HCT116 (cell line): ENCODE measurements at regions not wholly inside any gene's neighbourhood (a gene's known extent, or its start where the extent isn't known, plus 50 kb on each side); places are given as distances from the start of the nearest gene placed in this dataset.

ENCODE experiments used
- ATAC-seq: fragments of 200-7000 bp; cut with Tn5 transposase; 2 replicates; pipeline ENCODE4 v1.9.1; 2020; ENCODE audit warnings: mild to moderate bottlenecking, moderate library complexity
- BruUV-seq: library from RNA; stranded (reverse); fragments of 400-500 nt; replicated peaks from 2 replicates; lab custom pipeline; 2021; lab: Mats Ljungman, UMichigan
- CTCF ChIA-PET: fragments of 300-600 bp; sonication (Branson Sonifier 250); formaldehyde crosslinking; loops from one replicate; lab custom pipeline; 2021; ENCODE audit warnings: antibody characterized with exemption; lab: Charles Lee
- POLR2A ChIA-PET: fragments of 300-600, 350-600 bp; sonication (Branson Sonifier 250); formaldehyde crosslinking; loops from one replicate; lab custom pipeline; 2021; ENCODE audit warnings: antibody characterized with exemption; lab: Charles Lee
- RAD21 ChIA-PET, 2 experiments: fragments of 300-600 bp; sonication (Branson Sonifier 250); formaldehyde crosslinking; loops; one replicate each; lab custom pipeline; 2023; ENCODE audit warnings: low total read pairs in 2 of 2; ENCODE audit not compliant: uncharacterized antibody in 2 of 2, unreplicated experiment in 2 of 2, low non-redundant PET in 1 of 2; lab: Charles Lee
- DNase-seq: peaks from one replicate; pipeline ENCODE4 v3.0.0-alpha.2; 2010; ENCODE audit warnings: low read depth, low spot score
- H2AFZ ChIP-seq: fragments of 200-600 bp; shearing (Covaris generic), sonication (generic); 2 replicates; pipeline ENCODE4 v1.6.1; 2017; ENCODE audit warnings: low read depth, mixed run types, mixed read lengths, antibody characterized with exemption, low read length; ENCODE audit not compliant: poor library complexity, severe bottlenecking
- H3K27ac ChIP-seq: 2 replicates; pipeline ENCODE4 v1.5.1; 2012; ENCODE audit warnings: low read depth, low read length
- H3K27me3 ChIP-seq: fragments of 200-600 bp; sonication (generic); 2 replicates; pipeline ENCODE4 v1.6.1; 2016; ENCODE audit warnings: mixed run types, low read length, mixed read lengths; ENCODE audit not compliant: insufficient read depth
- H3K36me3 ChIP-seq, 2 experiments: fragments of 200-500 bp in 1 of 2; fragments of 200-600 bp in 1 of 2; sonication (Bioruptor generic) in 1 of 2; sonication (generic) in 1 of 2; 2 replicates each; pipeline versions ENCODE4 v1.5.1 to v1.6.1; 2014 to 2016; ENCODE audit warnings: low read length in 2 of 2, inconsistent platforms in 1 of 2, mixed read lengths in 1 of 2, mixed run types in 1 of 2; ENCODE audit not compliant: insufficient read depth in 2 of 2, control insufficient read depth in 1 of 2
- H3K4me1 ChIP-seq, 2 experiments: fragments of 200-600 bp in 1 of 2; sonication (generic) in 1 of 2; 2 replicates each; pipeline versions ENCODE4 v1.5.1 to v1.6.1; 2012 to 2017; ENCODE audit warnings: low read length in 2 of 2, inconsistent platforms in 1 of 2, mild to moderate bottlenecking in 1 of 2, mixed read lengths in 1 of 2, mixed run types in 1 of 2, moderate library complexity in 1 of 2; ENCODE audit not compliant: insufficient read depth in 2 of 2, control insufficient read depth in 1 of 2
- H3K4me2 ChIP-seq: fragments of 200-600 bp; sonication (generic); 2 replicates; pipeline ENCODE4 v1.6.1; 2017; ENCODE audit warnings: mixed run types, low read length, mixed read lengths
- H3K4me3 ChIP-seq, 2 experiments: fragments of 200-600 bp in 1 of 2; sonication (generic) in 1 of 2; replicated peaks in 1 of 2; 2 replicates each; pipeline ENCODE4 v1.5.1; 2011 to 2016; ENCODE audit warnings: low read length in 2 of 2, control low read depth in 1 of 2, low read depth in 1 of 2, mild to moderate bottlenecking in 1 of 2, mixed read lengths in 1 of 2, mixed run types in 1 of 2
- H3K79me2 ChIP-seq: fragments of 200-600 bp; sonication (generic); 2 replicates; pipeline ENCODE4 v1.6.1; 2017; ENCODE audit warnings: mild to moderate bottlenecking, mixed run types, low read length, moderate library complexity, mixed read lengths; ENCODE audit not compliant: insufficient read depth
- H3K9ac ChIP-seq: fragments of 200-600 bp; sonication (generic); 2 replicates; pipeline ENCODE4 v1.6.1; 2016; ENCODE audit warnings: low read length, mixed read lengths
- H3K9me2 ChIP-seq: fragments of 200-600 bp; sonication (generic), shearing (Covaris generic); 2 replicates; pipeline ENCODE4 v1.6.1; 2017; ENCODE audit warnings: mixed run types, mild to moderate bottlenecking, moderate library complexity; ENCODE audit not compliant: insufficient read depth
- H3K9me3 ChIP-seq, 2 experiments: fragments of 200-500 bp in 1 of 2; fragments of 200-600 bp in 1 of 2; sonication (Bioruptor generic) in 1 of 2; sonication (generic) in 1 of 2; 2 replicates each; pipeline ENCODE4 v1.6.1; 2014 to 2017; ENCODE audit warnings: low read length in 2 of 2, mixed read lengths in 2 of 2, inconsistent platforms in 1 of 2, low read depth in 1 of 2, mild to moderate bottlenecking in 1 of 2, mixed run types in 1 of 2, moderate library complexity in 1 of 2; ENCODE audit not compliant: control insufficient read depth in 1 of 2, insufficient read depth in 1 of 2
- H4K20me1 ChIP-seq: fragments of 200-600 bp; sonication (generic), shearing (Covaris generic); 2 replicates; pipeline ENCODE4 v1.6.1; 2017; ENCODE audit warnings: mixed run types, mild to moderate bottlenecking, moderate library complexity; ENCODE audit not compliant: insufficient read depth
- CBX3 ChIP-seq: IDR thresholded peaks from 2 replicates; pipeline ENCODE4 v1.6.1; 2012; ENCODE audit warnings: low read depth
- CEBPB ChIP-seq: IDR thresholded peaks from 2 replicates; pipeline ENCODE4 v1.6.1; 2012; ENCODE audit warnings: low read depth
- CTCF ChIP-seq, 3 experiments: fragments of 200-600 bp in 1 of 3; sonication (generic) in 1 of 3; IDR thresholded peaks in 2 of 3; conservative IDR thresholded peaks in 1 of 3; 2 replicates each; pipeline ENCODE4 v1.5.1; 2012 to 2017; ENCODE audit warnings: low read depth in 2 of 3, low read length in 2 of 3, antibody characterized with exemption in 1 of 3, borderline replicate concordance in 1 of 3, control low read depth in 1 of 3, mild to moderate bottlenecking in 1 of 3, mixed read lengths in 1 of 3, mixed run types in 1 of 3, moderate library complexity in 1 of 3; ENCODE audit not compliant: insufficient read depth in 1 of 3
- EGR1 ChIP-seq: IDR thresholded peaks from 2 replicates; pipeline ENCODE4 v1.6.1; 2012; ENCODE audit warnings: low read depth
- EZH2 ChIP-seq: fragments of 200-600 bp; sonication (generic); IDR thresholded peaks from 2 replicates; pipeline ENCODE4 v1.6.1; 2017; ENCODE audit warnings: antibody characterized with exemption, mixed run types
- EZH2phosphoT487 ChIP-seq: fragments of 200-600 bp; IDR thresholded peaks from 2 replicates; pipeline ENCODE4 v1.6.1; 2018; ENCODE audit warnings: antibody characterized with exemption, borderline replicate concordance
- FOSL1 ChIP-seq: IDR thresholded peaks from 2 replicates; pipeline ENCODE4 v1.6.1; 2012; ENCODE audit warnings: low read depth
- JUND ChIP-seq: IDR thresholded peaks from 2 replicates; pipeline ENCODE4 v1.6.1; 2012
- MAX ChIP-seq: IDR thresholded peaks from 2 replicates; pipeline ENCODE4 v1.6.1; 2012
- POLR2AphosphoS5 ChIP-seq: IDR thresholded peaks from 2 replicates; pipeline ENCODE4 v1.6.1; 2011; ENCODE audit warnings: mild to moderate bottlenecking, low read depth, low read length, moderate library complexity
- SP1 ChIP-seq: IDR thresholded peaks from 2 replicates; pipeline ENCODE4 v1.6.1; 2012; ENCODE audit warnings: low read depth
- TCF7L2 ChIP-seq: IDR thresholded peaks from 2 replicates; pipeline ENCODE4 v1.7.0; 2011; ENCODE audit warnings: borderline replicate concordance, inconsistent platforms; ENCODE audit not compliant: insufficient read depth, insufficient read length; ENCODE audit errors: extremely low read depth
- YY1 ChIP-seq: IDR thresholded peaks from 2 replicates; pipeline ENCODE4 v1.6.1; 2011; ENCODE audit warnings: low read length, low read depth, moderate library complexity, mild to moderate bottlenecking; ENCODE audit not compliant: insufficient replicate concordance; ENCODE audit errors: extremely low read depth
- ZBTB33 ChIP-seq: IDR thresholded peaks from 2 replicates; pipeline ENCODE4 v1.6.1; 2011; ENCODE audit warnings: mild to moderate bottlenecking, low read length, moderate library complexity; ENCODE audit not compliant: insufficient replicate concordance; ENCODE audit errors: extremely low read depth
- ZNF274 ChIP-seq: fragments of 200-500 bp; sonication (Bioruptor generic); IDR thresholded peaks from 2 replicates; pipeline ENCODE4 v1.6.1; 2014; ENCODE audit warnings: mild to moderate bottlenecking, low read depth, low read length, inconsistent platforms
- intact Hi-C: fragments of 100-400 bp; cut with micrococcal nuclease; formaldehyde crosslinking; loops from 2 replicates; pipeline ENCODE4 v1.10.0; 2022
- TF ChIP-seq, protein P1 (sequence below): IDR thresholded peaks from 2 replicates; pipeline ENCODE4 v1.6.1; 2012; ENCODE audit warnings: low read depth

DNA sequence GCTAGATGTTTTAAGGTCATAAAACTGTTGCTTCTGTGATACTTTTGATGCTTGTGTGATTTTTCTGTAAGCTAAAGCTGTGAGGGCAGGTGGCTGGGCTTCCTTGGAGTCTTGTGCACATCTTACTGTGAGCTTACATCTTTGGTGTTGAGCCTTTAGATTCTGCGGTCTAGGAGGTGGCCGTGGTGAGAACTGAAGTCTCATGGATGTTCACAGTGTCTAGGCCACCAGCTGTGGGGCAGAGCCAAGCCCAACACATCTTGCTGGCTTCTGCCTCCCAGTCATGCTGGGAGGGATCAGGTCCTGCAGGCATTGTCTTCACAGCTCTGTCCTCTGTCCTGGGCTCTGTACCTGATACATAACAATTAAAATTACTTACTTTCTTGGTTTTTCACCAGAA is 219.7 kb upstream of the HS6ST1 start:
- RAD21 ChIA-PET: no interaction called here
- no peaks in the 10 kb centered on the region for H3K27me3 ChIP-seq
- peaks cover 20 to 44% of the 10 kb centered on the region in 2 experiments; a peak in 3 of 4 replicates for H3K4me1 ChIP-seq
- H3K9ac ChIP-seq: no peak overlapping the region
- H3K9me2 ChIP-seq: no peaks in the 10 kb centered on the region; the same call in 1 of the 2 replicates
- TF ChIP-seq CTCF (IDR thresholded peaks at IDR 0.05 in 2 of 3, conservative IDR thresholded peaks at IDR 0.05 in 1 of 3; ENCODE audit: borderline replicate concordance in 1 of 3, insufficient read depth in 1 of 3, low read depth in 2 of 3, low read length in 2 of 3) (no peak), CBX3 (no peak), ZBTB33 (no peak), JUND (no peak), TCF7L2 (no peak), POLR2AphosphoS5 (no peak), CEBPB (no peak), EGR1 (no peak), YY1 (no peak), SP1 (no peak), MAX (no peak), EZH2phosphoT487 (no peak), EZH2 (no peak), FOSL1 (no peak), ZNF274 (no peak)
- TF ChIP-seq, protein P1, sequence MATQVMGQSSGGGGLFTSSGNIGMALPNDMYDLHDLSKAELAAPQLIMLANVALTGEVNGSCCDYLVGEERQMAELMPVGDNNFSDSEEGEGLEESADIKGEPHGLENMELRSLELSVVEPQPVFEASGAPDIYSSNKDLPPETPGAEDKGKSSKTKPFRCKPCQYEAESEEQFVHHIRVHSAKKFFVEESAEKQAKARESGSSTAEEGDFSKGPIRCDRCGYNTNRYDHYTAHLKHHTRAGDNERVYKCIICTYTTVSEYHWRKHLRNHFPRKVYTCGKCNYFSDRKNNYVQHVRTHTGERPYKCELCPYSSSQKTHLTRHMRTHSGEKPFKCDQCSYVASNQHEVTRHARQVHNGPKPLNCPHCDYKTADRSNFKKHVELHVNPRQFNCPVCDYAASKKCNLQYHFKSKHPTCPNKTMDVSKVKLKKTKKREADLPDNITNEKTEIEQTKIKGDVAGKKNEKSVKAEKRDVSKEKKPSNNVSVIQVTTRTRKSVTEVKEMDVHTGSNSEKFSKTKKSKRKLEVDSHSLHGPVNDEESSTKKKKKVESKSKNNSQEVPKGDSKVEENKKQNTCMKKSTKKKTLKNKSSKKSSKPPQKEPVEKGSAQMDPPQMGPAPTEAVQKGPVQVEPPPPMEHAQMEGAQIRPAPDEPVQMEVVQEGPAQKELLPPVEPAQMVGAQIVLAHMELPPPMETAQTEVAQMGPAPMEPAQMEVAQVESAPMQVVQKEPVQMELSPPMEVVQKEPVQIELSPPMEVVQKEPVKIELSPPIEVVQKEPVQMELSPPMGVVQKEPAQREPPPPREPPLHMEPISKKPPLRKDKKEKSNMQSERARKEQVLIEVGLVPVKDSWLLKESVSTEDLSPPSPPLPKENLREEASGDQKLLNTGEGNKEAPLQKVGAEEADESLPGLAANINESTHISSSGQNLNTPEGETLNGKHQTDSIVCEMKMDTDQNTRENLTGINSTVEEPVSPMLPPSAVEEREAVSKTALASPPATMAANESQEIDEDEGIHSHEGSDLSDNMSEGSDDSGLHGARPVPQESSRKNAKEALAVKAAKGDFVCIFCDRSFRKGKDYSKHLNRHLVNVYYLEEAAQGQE: no peak
- DNase-seq: no peak
- intact Hi-C loops: no loop called here
- no peak overlapping the region for H3K4me2 ChIP-seq
- BruUV-seq: no TSS peak
- H3K4me3 ChIP-seq: no peak overlapping the region
- H3K9me3 ChIP-seq: no peaks in the 10 kb centered on the region
- no peak overlapping the region for H2AFZ ChIP-seq
- CTCF ChIA-PET: no interaction called here
- H3K27ac ChIP-seq: no peak overlapping the region
- POLR2A ChIA-PET: interaction anchor here (0.6 kb wide), 1 partner anchor 339 kb away, joined by 3 read pairs; no protein-coding TSS in a partner anchor
- ATAC-seq: no peak
- no peaks in the 10 kb centered on the region for H3K79me2 ChIP-seq
- no peaks in the 10 kb centered on the region for H3K36me3 ChIP-seq
- no peaks in the 10 kb centered on the region for H4K20me1 ChIP-seq
